Heart right ventricle (tissue), 16 donors: ENCODE measurements at regions not wholly inside any gene's neighbourhood (a gene's known extent, or its start where the extent isn't known, plus 50 kb on each side); places are given as distances from the start of the nearest gene placed in this dataset.

Experiments used
- ATAC-seq, 8 donors: fragments of 200-7000 bp; cut with Tn5 transposase; one replicate each; pipeline ENCODE4 v1.9.1; 2020; ENCODE audit warnings: mild to moderate bottlenecking in 8 of 8, moderate library complexity in 8 of 8, moderate number of reproducible peaks in 1 of 8
- DNase-seq, 2 donors: peaks; one replicate each; pipeline ENCODE4 v3.0.0-alpha.2; 2020
- H3K27ac ChIP-seq, 10 donors: fragments of 200-600 bp; sonication (generic) in 2 of 10; one replicate each; pipeline versions ENCODE4 v1.5.0 to v1.8.0; 2020 to 2022; ENCODE audit warnings: mild to moderate bottlenecking in 3 of 10
- H3K27me3 ChIP-seq, 7 donors: fragments of 200-600 bp; one replicate each; pipeline ENCODE4 v1.8.0; 2021 to 2022; ENCODE audit warnings: mild to moderate bottlenecking in 2 of 7
- H3K36me3 ChIP-seq, 9 donors: fragments of 200-600 bp; sonication (generic) in 1 of 9; one replicate each; pipeline versions ENCODE4 v1.5.0 to v1.8.0; 2020 to 2022; ENCODE audit warnings: mild to moderate bottlenecking in 2 of 9
- H3K4me1 ChIP-seq, 9 donors: fragments of 200-600 bp; sonication (generic) in 1 of 9; one replicate each; pipeline versions ENCODE4 v1.5.0 to v1.8.0; 2020 to 2022; ENCODE audit warnings: mild to moderate bottlenecking in 4 of 9
- H3K4me3 ChIP-seq, 10 donors: fragments of 200-600 bp; sonication (generic) in 2 of 10; one replicate each; pipeline versions ENCODE4 v1.5.0 to v1.8.0; 2020 to 2022; ENCODE audit warnings: mild to moderate bottlenecking in 7 of 10, moderate library complexity in 2 of 10
- H3K9me3 ChIP-seq, 11 donors: fragments of 200-600 bp in 10 of 11; sonication (generic) in 2 of 11; one replicate each; pipeline versions ENCODE4 v1.5.0 to v1.8.0; 2013 to 2022; ENCODE audit warnings: mild to moderate bottlenecking in 2 of 11, control low read depth in 1 of 11, moderate library complexity in 1 of 11
- CTCF ChIP-seq, 9 donors: fragments of 200-600 bp; sonication (generic) in 2 of 9; IDR thresholded peaks; one replicate each; pipeline versions ENCODE4 v1.5.0 to v1.8.0; 2021 to 2022; ENCODE audit warnings: antibody characterized with exemption in 9 of 9, mild to moderate bottlenecking in 5 of 9, moderate library complexity in 1 of 9
- WGBS, 2 donors: extraction: QIAGEN DNeasy Blood & Tissue Kit; methylation state at CpG; one replicate each; pipeline ENCODE4 v1.1.7; 2013; ENCODE audit warnings: inconsistent platforms in 1 of 2; 5-methylcytosine and 5-hydroxymethylcytosine counted together
- intact Hi-C, 10 donors: fragments of 100-400 bp; cut with DNase I; formaldehyde crosslinking; loops; one replicate each; pipeline versions ENCODE4 v1.11.1 to v1.14.2; 2022
- donor health status: Arrhythmogenic right ventricular cardiomyopathy.
- donor health status: ischemic (EF 13 %, LVEDD 7.1; RV severe dilation, severe dysfunction).
- donor health status: healthy with polysubstance abuse.
- donor health status: DM: no; HTN: yes; CAD: no.
- donor health status: DM: no; HTN: no; CAD: no.
- donor health status: ischemic (EF 25% LVEDD 6.9; RV normal size, moderate dysfunction).
- donor health status: ischemic (EF 25% LVEDD 5.7; RV mildly dilated, moderate dysfunction).
- donor health status: healthy.
- donor health status: DM: yes; HTN: yes; CAD: no.
- donor health status: Ischemic cardiomyopathy.
- donor health status: ischemic (EF 35%, LVEDD 5.7; RV mildly dilated, moderate dysfunction).
- donor health status: nonischemic (EF 11% LVEDD 7.7; RV severe dilation, severe dysfunction).
- donor health status: DM: yes; HTN: yes; CAD: no.
- donor health status: PGD.
- donor health status: ischemic (EF 29% LVEDD 5.4; RV normal size, mild dysfunction).
- donor health status: nonischemic (EF 23%, LVEDD 6.1; RV moderate dilation, normal function).

- intact Hi-C loops, result no loop called here
- Histone ChIP-seq H3K4me3 (no peak overlapping the region), H3K27ac (no peak overlapping the region), H3K27me3 (no peaks in the 10 kb centered on the region), H3K36me3 (no peaks in the 10 kb centered on the region), H3K4me1 (no peaks in the 10 kb centered on the region), H3K9me3 (peaks cover 0 to 24% (median 0%) of the 10 kb centered on the region in 11 donors)
- WGBS, 2 donors, result 91 to 96% methylated on average over 2 of the region's 2 CpGs
- DNase-seq, result no peak
- ATAC-seq, result no peak
- TF ChIP-seq CTCF (IDR thresholded peaks at IDR 0.05), result no peak
Observed at GRCh38 chr2:144632809-144633208, 112.9 kb upstream of the ZEB2 start.

GRCh38 chr2:144631636-144632035 lies 111.7 kb upstream of the ZEB2 start:
- Histone ChIP-seq H3K27me3 (no peaks in the 10 kb centered on the region), H3K4me1 (no peaks in the 10 kb centered on the region), H3K36me3 (no peaks in the 10 kb centered on the region), H3K27ac (no peak overlapping the region), H3K9me3 (peaks cover 0 to 18% (median 0%) of the 10 kb centered on the region in 11 donors), H3K4me3 (no peak overlapping the region)
- ATAC-seq, result no peak
- WGBS, 2 donors, result 85 to 98% methylated on average over 1 of the region's 1 CpG
- no peak for DNase-seq
- TF ChIP-seq CTCF (IDR thresholded peaks at IDR 0.05), result no peak
- intact Hi-C loops, result no loop called here

- no peak for DNase-seq
- WGBS, 2 donors, result 59 to 60% methylated on average over 2 of the region's 2 CpGs
- Histone ChIP-seq H3K4me3 (no peak overlapping the region), H3K9me3 (peaks cover 0 to 8% (median 0%) of the 10 kb centered on the region in 11 donors), H3K27ac (no peak overlapping the region), H3K36me3 (no peaks in the 10 kb centered on the region), H3K27me3 (no peaks in the 10 kb centered on the region), H3K4me1 (no peaks in the 10 kb centered on the region)
- intact Hi-C loops, result no loop called here
- no peak for ATAC-seq
- TF ChIP-seq CTCF (IDR thresholded peaks at IDR 0.05), result no peak
Observed at GRCh38 chr2:144630459-144631215, 110.7 kb upstream of the ZEB2 start.

- Histone ChIP-seq H3K9me3 (peaks cover 0 to 1% (median 0%) of the 10 kb centered on the region in 11 donors), H3K27me3 (no peaks in the 10 kb centered on the region), H3K4me1 (no peaks in the 10 kb centered on the region), H3K4me3 (no peak overlapping the region), H3K36me3 (no peaks in the 10 kb centered on the region), H3K27ac (no peak overlapping the region)
- DNase-seq (no peak), ATAC-seq (peak in 1 of 8 donors; percentile 67)
- no peak for TF ChIP-seq CTCF (IDR thresholded peaks at IDR 0.05)
- intact Hi-C loops, result no loop called here
Observed at GRCh38 chr2:144629935-144630334, 110.0 kb upstream of the ZEB2 start.
